HFFc6 (cell line): ENCODE measurements at regions not wholly inside any gene's neighbourhood (a gene's known extent, or its start where the extent isn't known, plus 50 kb on each side); places are given as distances from the start of the nearest gene placed in this dataset.

Experiments used
- DNase-seq: peaks from one replicate; pipeline ENCODE4 v3.0.0-alpha.2; 2018
- H3K27ac Mint-ChIP-seq: 2 replicates; pipeline ENCODE4 v1.8.0; 2020; ENCODE audit warnings: mild to moderate bottlenecking, mixed read lengths
- H3K27me3 Mint-ChIP-seq: 2 replicates; pipeline ENCODE4 v1.8.0; 2021; ENCODE audit warnings: mild to moderate bottlenecking, moderate library complexity, mixed read lengths; ENCODE audit not compliant: insufficient read depth
- H3K36me3 Mint-ChIP-seq: 2 replicates; pipeline ENCODE4 v1.8.0; 2021; ENCODE audit warnings: low read depth, mixed read lengths
- H3K4me1 Mint-ChIP-seq: 2 replicates; pipeline ENCODE4 v1.8.0; 2020; ENCODE audit warnings: low read depth, mixed read lengths
- H3K4me3 Mint-ChIP-seq: 2 replicates; pipeline ENCODE4 v1.8.0; 2020; ENCODE audit warnings: mild to moderate bottlenecking, moderate library complexity, mixed read lengths
- H3K9me3 Mint-ChIP-seq: 2 replicates; pipeline ENCODE4 v1.8.0; 2020; ENCODE audit warnings: mild to moderate bottlenecking, mixed read lengths
- CTCF ChIP-seq: fragments of 200-600 bp; sonication (generic); IDR thresholded peaks from 2 replicates; pipeline ENCODE4 v1.5.0; 2021; ENCODE audit warnings: antibody characterized with exemption, mild to moderate bottlenecking

- no peak for DNase-seq
- no peak for TF ChIP-seq CTCF
- Mint-ChIP-seq H3K4me1 (no peaks in the 10 kb centered on the region), H3K27me3 (no peaks in the 10 kb centered on the region; the same call in 1 of the 2 replicates), H3K27ac (no peak overlapping the region), H3K36me3 (no peaks in the 10 kb centered on the region), H3K4me3 (no peak overlapping the region), H3K9me3 (no peaks in the 10 kb centered on the region)
Observed at GRCh38 chr13:90612391-90612790, 735.1 kb upstream of the MIR17HG start.

GRCh38 chr13:90613076-90613795 is 734.3 kb upstream of the MIR17HG start:
- Mint-ChIP-seq H3K4me3 (no peak overlapping the region), H3K27ac (no peak overlapping the region), H3K27me3 (no peaks in the 10 kb centered on the region; the same call in 1 of the 2 replicates), H3K36me3 (no peaks in the 10 kb centered on the region), H3K9me3 (no peaks in the 10 kb centered on the region), H3K4me1 (0 out of 2 replicates have a peak, but pooled peaks cover under 1% of the 10 kb centered on the region)
- no peak for DNase-seq
- no peak for TF ChIP-seq CTCF

GRCh38 chr13:90615236-90615635 is 732.3 kb upstream of the MIR17HG start:
- Mint-ChIP-seq H3K36me3 (no peaks in the 10 kb centered on the region), H3K9me3 (no peaks in the 10 kb centered on the region), H3K4me1 (peaks cover 8% of the 10 kb centered on the region; the same call in 1 of the 2 replicates), H3K27me3 (no peaks in the 10 kb centered on the region), H3K4me3 (no peak overlapping the region), H3K27ac (no peak overlapping the region)
- no peak for TF ChIP-seq CTCF
- DNase-seq, result no peak

- Mint-ChIP-seq H3K4me1 (peaks cover 8% of the 10 kb centered on the region; the same call in 1 of the 2 replicates), H3K9me3 (no peaks in the 10 kb centered on the region), H3K27me3 (no peaks in the 10 kb centered on the region), H3K36me3 (no peaks in the 10 kb centered on the region), H3K4me3 (no peak overlapping the region), H3K27ac (no peak overlapping the region)
- no peak for DNase-seq
- no peak for TF ChIP-seq CTCF
Observed at GRCh38 chr13:90615767-90616166, 731.7 kb upstream of the MIR17HG start.

- Mint-ChIP-seq H3K27me3 (no peaks in the 10 kb centered on the region), H3K27ac (no peak overlapping the region), H3K4me3 (no peak overlapping the region), H3K4me1 (peaks cover 27% of the 10 kb centered on the region), H3K36me3 (no peaks in the 10 kb centered on the region), H3K9me3 (no peaks in the 10 kb centered on the region)
- DNase-seq, result no peak
- no peak for TF ChIP-seq CTCF
Observed at GRCh38 chr13:90618133-90618532, 729.4 kb upstream of the MIR17HG start.
